DOHH2 (cell line): ENCODE measurements at regions not wholly inside any gene's neighbourhood (a gene's known extent, or its start where the extent isn't known, plus 50 kb on each side); places are given as distances from the start of the nearest gene placed in this dataset.

Source experiments
- CTCF ChIP-seq: fragments of 200-600 bp; sonication (generic); IDR thresholded peaks from one replicate; pipeline ENCODE4 v1.5.1; 2014; ENCODE audit warnings: antibody characterized with exemption, mild to moderate bottlenecking, low read depth, low read length; ENCODE audit not compliant: poor library complexity, severe bottlenecking
- EZH2phosphoT487 ChIP-seq: fragments of 200-600 bp; sonication (generic); IDR thresholded peaks from 2 replicates; pipeline ENCODE4 v1.6.1; 2017; ENCODE audit warnings: borderline replicate concordance, mild to moderate bottlenecking, antibody characterized with exemption, low read length, moderate library complexity, mixed read lengths

GRCh38 chr21:38196036-38196435 lies 60.8 kb upstream of the KCNJ15 start:
- TF ChIP-seq EZH2phosphoT487 (no peak), CTCF (no peak)
